MM.1S (cell line): ENCODE measurements at regions not wholly inside any gene's neighbourhood (a gene's known extent, or its start where the extent isn't known, plus 50 kb on each side); places are given as distances from the start of the nearest gene placed in this dataset.
A peak's percentile ranks its signal among the peaks of the same experiment; 100 is the strongest.

Source experiments
- DNase-seq: peaks from one replicate; pipeline ENCODE4 v3.0.0-alpha.2; 2015
- H2AFZ ChIP-seq: fragments of 300-600 bp; sonication (generic); 2 replicates; pipeline ENCODE4 v1.6.0; 2016; ENCODE audit warnings: antibody characterized with exemption, low read length
- H3F3A ChIP-seq: fragments of 300-600 bp; sonication (generic); 2 replicates; pipeline ENCODE4 v1.6.1; 2016; ENCODE audit warnings: mild to moderate bottlenecking, antibody characterized with exemption, low read length, moderate library complexity, mixed read lengths; ENCODE audit not compliant: insufficient read depth
- H3K27ac ChIP-seq: fragments of 300-600 bp; sonication (generic); 2 replicates; pipeline ENCODE4 v1.5.1; 2016; ENCODE audit warnings: mild to moderate bottlenecking, low read length
- H3K27me3 ChIP-seq: fragments of 300-600 bp; sonication (generic); replicated peaks from 2 replicates; pipeline ENCODE4 v1.6.0; 2016; ENCODE audit warnings: low read length; ENCODE audit not compliant: insufficient read depth
- H3K36me3 ChIP-seq: fragments of 300-600 bp; sonication (generic); replicated peaks from 2 replicates; pipeline ENCODE4 v1.6.1; 2016; ENCODE audit warnings: mild to moderate bottlenecking, low read length, mixed read lengths; ENCODE audit not compliant: insufficient read depth
- H3K4me1 ChIP-seq: fragments of 300-600 bp; sonication (generic); 2 replicates; pipeline ENCODE4 v1.6.1; 2016; ENCODE audit warnings: low read length, mixed read lengths
- H3K4me2 ChIP-seq: fragments of 300-600 bp; sonication (generic); 2 replicates; pipeline ENCODE4 v1.6.0; 2016; ENCODE audit warnings: low read depth, low read length
- H3K4me3 ChIP-seq: fragments of 300-600 bp; sonication (generic); 2 replicates; pipeline ENCODE4 v1.5.1; 2016; ENCODE audit warnings: low read length, mixed read lengths
- H3K79me2 ChIP-seq: fragments of 300-600 bp; sonication (generic); 2 replicates; pipeline ENCODE4 v1.6.1; 2016; ENCODE audit warnings: mixed run types, low read length, mixed read lengths
- H3K9ac ChIP-seq: fragments of 300-600 bp; sonication (generic); 2 replicates; pipeline ENCODE4 v1.6.1; 2016; ENCODE audit warnings: low read length, mixed read lengths
- H3K9me2 ChIP-seq: fragments of 300-600 bp; sonication (generic); replicated peaks from 2 replicates; pipeline ENCODE4 v1.6.1; 2016; ENCODE audit warnings: mild to moderate bottlenecking, low read length, mixed read lengths; ENCODE audit not compliant: insufficient read depth
- H3K9me3 ChIP-seq: fragments of 300-600 bp; sonication (generic); replicated peaks from 2 replicates; pipeline ENCODE4 v1.6.1; 2016; ENCODE audit warnings: mild to moderate bottlenecking, low read length, mixed read lengths; ENCODE audit not compliant: insufficient read depth
- H4K20me1 ChIP-seq: fragments of 300-600 bp; sonication (generic); 2 replicates; pipeline ENCODE4 v1.6.1; 2016; ENCODE audit warnings: mild to moderate bottlenecking, low read length, moderate library complexity, mixed read lengths; ENCODE audit not compliant: insufficient read depth
- CTCF ChIP-seq: fragments of 300-600 bp; sonication (generic); IDR thresholded peaks from 2 replicates; pipeline ENCODE4 v1.5.1; 2016; ENCODE audit warnings: antibody characterized with exemption, low read length, mixed read lengths
- EZH2 ChIP-seq: fragments of 300-600 bp; sonication (generic); optimal IDR thresholded peaks from 2 replicates; pipeline ENCODE3; 2017; ENCODE audit warnings: low read depth, mild to moderate bottlenecking, antibody characterized with exemption, low read length, mixed read lengths
- EZH2phosphoT487 ChIP-seq: fragments of 300-600 bp; sonication (generic); IDR thresholded peaks from 2 replicates; pipeline ENCODE4 v1.6.1; 2018; ENCODE audit warnings: antibody characterized with exemption, low read length

- H3K36me3 ChIP-seq, result no peaks in the 10 kb centered on the region
- no peak overlapping the region for H3K9ac ChIP-seq
- H3K4me3 ChIP-seq, result no peak overlapping the region
- H3K79me2 ChIP-seq, result no peaks in the 10 kb centered on the region
- H2AFZ ChIP-seq, result no peak overlapping the region
- H3K4me1 ChIP-seq, result no peaks in the 10 kb centered on the region
- no peak overlapping the region for H3K27ac ChIP-seq
- H3K27me3 ChIP-seq, result peaks cover 32% of the 10 kb centered on the region
- H3K9me3 ChIP-seq, result no peaks in the 10 kb centered on the region
- H3F3A ChIP-seq, result no peaks in the 10 kb centered on the region
- H3K4me2 ChIP-seq, result no peak overlapping the region
- no peaks in the 10 kb centered on the region for H3K9me2 ChIP-seq
- no peaks in the 10 kb centered on the region for H4K20me1 ChIP-seq
- DNase-seq, result peak; percentile 72
- TF ChIP-seq EZH2phosphoT487, result no peak
- TF ChIP-seq CTCF, result peak; percentile 88
Observed at GRCh38 chr10:123582084-123582989, 83.8 kb upstream of the GPR26 start.

DNA sequence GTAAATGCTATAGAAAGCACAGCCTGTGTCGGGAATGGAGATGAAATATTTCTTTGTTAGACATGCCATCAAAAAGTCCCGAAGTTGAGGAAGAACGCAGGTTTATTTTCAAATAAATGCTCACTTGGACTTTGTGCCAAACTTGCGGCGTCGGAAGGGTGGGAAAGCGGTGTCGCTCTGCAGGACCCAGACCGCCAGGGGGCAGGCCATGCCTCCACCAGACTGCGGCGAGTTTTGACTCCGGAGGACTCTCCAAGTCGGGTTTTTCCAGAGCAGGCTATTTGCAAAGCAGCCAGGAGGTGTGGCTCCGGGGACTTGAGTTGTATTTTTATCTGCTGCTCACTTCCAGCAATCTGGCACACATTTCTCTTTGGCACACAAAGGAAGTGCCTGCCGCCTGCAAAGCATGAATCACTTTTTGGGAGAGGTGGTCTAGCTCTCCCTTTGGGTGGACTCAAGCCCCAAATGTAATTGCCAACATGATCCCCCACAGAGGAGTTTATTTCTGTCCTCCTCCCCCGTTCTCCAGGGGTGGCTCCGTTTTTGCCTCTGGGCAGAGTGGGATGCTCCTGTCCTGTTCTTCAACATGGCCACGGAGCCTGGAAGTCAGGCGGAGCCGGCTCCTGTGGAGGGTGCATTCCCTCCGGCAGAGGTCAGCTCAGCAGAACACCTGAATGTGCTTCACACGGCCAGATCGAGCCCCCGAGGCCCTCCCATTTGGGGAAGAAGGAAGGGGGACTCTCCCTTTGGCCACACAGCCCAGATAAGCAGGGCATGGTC, 82.3 kb upstream of the GPR26 start:
- no peak for DNase-seq
- no peak overlapping the region for H3K9ac ChIP-seq
- H3K9me3 ChIP-seq, result no peaks in the 10 kb centered on the region
- H2AFZ ChIP-seq, result no peak overlapping the region
- no peaks in the 10 kb centered on the region for H3K4me1 ChIP-seq
- no peak overlapping the region for H3K4me2 ChIP-seq
- H3K4me3 ChIP-seq, result no peak overlapping the region
- H3K9me2 ChIP-seq, result no peaks in the 10 kb centered on the region
- H3K27me3 ChIP-seq, result peaks cover 32% of the 10 kb centered on the region
- no peak overlapping the region for H3K27ac ChIP-seq
- TF ChIP-seq EZH2phosphoT487, result no peak
- TF ChIP-seq EZH2, result no peak
- peak; percentile 51 for TF ChIP-seq CTCF
- H4K20me1 ChIP-seq, result no peaks in the 10 kb centered on the region
- no peaks in the 10 kb centered on the region for H3K36me3 ChIP-seq
- no peaks in the 10 kb centered on the region for H3F3A ChIP-seq
- H3K79me2 ChIP-seq, result no peaks in the 10 kb centered on the region

DNA sequence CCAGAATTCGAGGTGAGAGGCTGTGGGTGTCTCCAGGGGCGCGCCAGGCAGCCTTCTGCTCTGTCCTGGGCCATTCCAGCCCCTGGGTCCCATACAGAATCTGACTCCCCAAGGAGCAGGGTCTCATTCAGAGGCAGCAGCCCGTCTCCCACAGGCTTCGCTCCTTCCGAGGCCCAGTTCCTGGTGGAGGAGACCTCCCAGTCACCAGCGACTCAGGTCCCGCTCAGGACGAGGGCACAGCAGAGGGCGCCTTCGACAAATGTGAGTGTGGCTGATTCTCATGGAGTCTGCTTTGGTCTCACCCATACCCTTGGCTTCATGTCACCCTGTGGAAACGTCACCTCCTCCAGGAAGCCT, 81.8 kb upstream of the GPR26 start:
- Histone ChIP-seq H2AFZ (no peak overlapping the region), H4K20me1 (no peaks in the 10 kb centered on the region), H3K9me3 (no peaks in the 10 kb centered on the region), H3K27me3 (peaks cover 32% of the 10 kb centered on the region), H3K27ac (no peak overlapping the region), H3K79me2 (no peaks in the 10 kb centered on the region), H3K9me2 (no peaks in the 10 kb centered on the region), H3K36me3 (no peaks in the 10 kb centered on the region), H3F3A (no peaks in the 10 kb centered on the region), H3K4me2 (no peak overlapping the region), H3K9ac (no peak overlapping the region), H3K4me3 (no peak overlapping the region), H3K4me1 (no peaks in the 10 kb centered on the region)
- TF ChIP-seq EZH2phosphoT487, result no peak
- no peak for TF ChIP-seq CTCF
- TF ChIP-seq EZH2, result no peak
- no peak for DNase-seq
